ENCODE measurements at regions not wholly inside any gene's neighbourhood (a gene's known extent, or its start where the extent isn't known, plus 50 kb on each side); places are given as distances from the start of the nearest gene placed in this dataset.

- no peaks in the 10 kb centered on the region for H3K9me3 ChIP-seq
- H3K27ac ChIP-seq, result no peak overlapping the region
- H3K27me3 ChIP-seq, result peaks cover 1% of the 10 kb centered on the region
- DNase-seq, result no peak
- intact Hi-C loops (cut with DNase I), result no loop called here
- 45 to 59% methylated on average over 4 of the region's 4 CpGs for WGBS, 2 donors
- H3K36me3 ChIP-seq, result no peaks in the 10 kb centered on the region
- no peaks in the 10 kb centered on the region for H3K4me1 ChIP-seq
- TF ChIP-seq, protein P1, sequence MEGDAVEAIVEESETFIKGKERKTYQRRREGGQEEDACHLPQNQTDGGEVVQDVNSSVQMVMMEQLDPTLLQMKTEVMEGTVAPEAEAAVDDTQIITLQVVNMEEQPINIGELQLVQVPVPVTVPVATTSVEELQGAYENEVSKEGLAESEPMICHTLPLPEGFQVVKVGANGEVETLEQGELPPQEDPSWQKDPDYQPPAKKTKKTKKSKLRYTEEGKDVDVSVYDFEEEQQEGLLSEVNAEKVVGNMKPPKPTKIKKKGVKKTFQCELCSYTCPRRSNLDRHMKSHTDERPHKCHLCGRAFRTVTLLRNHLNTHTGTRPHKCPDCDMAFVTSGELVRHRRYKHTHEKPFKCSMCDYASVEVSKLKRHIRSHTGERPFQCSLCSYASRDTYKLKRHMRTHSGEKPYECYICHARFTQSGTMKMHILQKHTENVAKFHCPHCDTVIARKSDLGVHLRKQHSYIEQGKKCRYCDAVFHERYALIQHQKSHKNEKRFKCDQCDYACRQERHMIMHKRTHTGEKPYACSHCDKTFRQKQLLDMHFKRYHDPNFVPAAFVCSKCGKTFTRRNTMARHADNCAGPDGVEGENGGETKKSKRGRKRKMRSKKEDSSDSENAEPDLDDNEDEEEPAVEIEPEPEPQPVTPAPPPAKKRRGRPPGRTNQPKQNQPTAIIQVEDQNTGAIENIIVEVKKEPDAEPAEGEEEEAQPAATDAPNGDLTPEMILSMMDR (IDR thresholded peaks at IDR 0.05), result no peak
- TF ChIP-seq POLR2A (IDR thresholded peaks at IDR 0.05), result no peak
- H3K4me3 ChIP-seq (replicated peaks in 1 of 3), result no peak overlapping the region
These were observed 54.3 kb upstream of the BZW1 start for GRCh38 chr2:200757399-200757798.

- H3K27ac ChIP-seq, result no peak overlapping the region
- no peaks in the 10 kb centered on the region for H3K27me3 ChIP-seq
- intact Hi-C loops (cut with DNase I), result no loop called here
- TF ChIP-seq, protein P1 (IDR thresholded peaks at IDR 0.05), result no peak
- no peak for TF ChIP-seq POLR2A (IDR thresholded peaks at IDR 0.05)
- H3K4me1 ChIP-seq, result no peaks in the 10 kb centered on the region
- H3K36me3 ChIP-seq, result no peaks in the 10 kb centered on the region
- 81 to 83% methylated on average over 4 of the region's 4 CpGs for WGBS, 2 donors
- H3K9me3 ChIP-seq, result no peaks in the 10 kb centered on the region
- no peak overlapping the region for H3K4me3 ChIP-seq (replicated peaks in 1 of 3)
- no peak for DNase-seq
These were observed 53.4 kb upstream of the BZW1 start for GRCh38 chr2:200758341-200758740.

DNA sequence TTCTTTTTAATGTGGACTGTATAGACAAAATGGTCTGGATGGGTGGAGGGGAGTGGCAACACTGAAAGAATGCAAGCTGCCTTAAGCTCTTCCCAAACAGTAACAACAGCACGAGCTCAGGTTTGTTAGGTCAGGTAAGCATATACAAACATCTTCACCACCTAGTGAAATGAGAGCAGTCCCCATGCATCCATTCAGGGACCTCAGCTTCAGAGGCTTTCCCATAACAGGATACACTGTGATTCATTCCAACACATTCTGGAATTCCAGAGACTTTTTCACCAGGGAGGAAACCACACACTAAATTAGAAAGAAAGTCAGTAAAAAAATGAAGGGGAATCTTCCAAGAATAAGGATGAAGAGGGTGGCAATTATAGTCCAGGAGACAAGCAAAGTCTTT, 50.4 kb upstream of the BZW1 start:
- DNase-seq, result no peak
- no peaks in the 10 kb centered on the region for H3K9me3 ChIP-seq
- no peak overlapping the region for H3K4me3 ChIP-seq (replicated peaks in 1 of 3)
- WGBS, 2 donors, result 37 to 39% methylated on average over 1 of the region's 1 CpG
- no peaks in the 10 kb centered on the region for H3K36me3 ChIP-seq
- no peak overlapping the region for H3K27ac ChIP-seq
- TF ChIP-seq POLR2A (IDR thresholded peaks at IDR 0.05), result no peak
- TF ChIP-seq, protein P1 (IDR thresholded peaks at IDR 0.05), result no peak
- intact Hi-C loops (cut with DNase I), result no loop called here
- H3K4me1 ChIP-seq, result no peaks in the 10 kb centered on the region
- no peaks in the 10 kb centered on the region for H3K27me3 ChIP-seq
